Spleen (tissue), 11 donors: ENCODE measurements at regions not wholly inside any gene's neighbourhood (a gene's known extent, or its start where the extent isn't known, plus 50 kb on each side); places are given as distances from the start of the nearest gene placed in this dataset.

Experiments
- DNase-seq: peaks from one replicate; pipeline ENCODE4 v3.0.0-alpha.2; 2020
- H3K27ac ChIP-seq, 8 donors: fragments of 200-600 bp; sonication (generic) in 7 of 8; 1 replicate in 4 of 8; 2 replicates in 4 of 8; pipeline versions ENCODE4 v1.5.0 to v1.8.0; 2016 to 2021; ENCODE audit warnings: inconsistent platforms in 4 of 8, mild to moderate bottlenecking in 4 of 8, moderate library complexity in 1 of 8
- H3K27me3 ChIP-seq, 7 donors: fragments of 200-600 bp; sonication (generic) in 6 of 7; replicated peaks in 1 of 7; 1 replicate in 4 of 7; 2 replicates in 3 of 7; pipeline versions ENCODE4 v1.5.0 to v1.8.0; 2016 to 2021; ENCODE audit warnings: inconsistent platforms in 3 of 7, mild to moderate bottlenecking in 1 of 7
- H3K36me3 ChIP-seq, 6 donors: fragments of 200-600 bp; sonication (generic) in 5 of 6; 1 replicate in 4 of 6; 2 replicates in 2 of 6; pipeline versions ENCODE4 v1.5.0 to v1.8.0; 2016 to 2021; ENCODE audit warnings: inconsistent platforms in 2 of 6
- H3K4me1 ChIP-seq, 6 donors: fragments of 200-600 bp; sonication (generic) in 5 of 6; 1 replicate in 3 of 6; 2 replicates in 3 of 6; pipeline versions ENCODE4 v1.5.0 to v1.8.0; 2016 to 2021; ENCODE audit warnings: inconsistent platforms in 3 of 6
- H3K4me3 ChIP-seq, 8 donors: fragments of 200-600 bp; sonication (generic) in 7 of 8; 1 replicate in 4 of 8; 2 replicates in 4 of 8; pipeline versions ENCODE4 v1.5.0 to v1.8.0; 2016 to 2021; ENCODE audit warnings: inconsistent platforms in 4 of 8, mild to moderate bottlenecking in 4 of 8, moderate library complexity in 2 of 8
- H3K9me3 ChIP-seq, 8 donors: fragments of 200-600 bp; sonication (generic) in 7 of 8; 1 replicate in 4 of 8; 2 replicates in 4 of 8; pipeline versions ENCODE4 v1.5.0 to v1.8.0; 2016 to 2021; ENCODE audit warnings: inconsistent platforms in 4 of 8
- CTCF ChIP-seq, 11 experiments: fragments of 200-600 bp in 7 of 11; fragments of 450-650 bp in 4 of 11; sonication (generic) in 4 of 11; IDR thresholded peaks in 8 of 11; conservative IDR thresholded peaks in 3 of 11; 1 replicate in 7 of 11; 2 replicates in 4 of 11; pipeline versions ENCODE4 v1.4.0 to v1.8.0; 2016 to 2021; ENCODE audit warnings: antibody characterized with exemption in 11 of 11, inconsistent platforms in 4 of 11, mild to moderate bottlenecking in 1 of 11
- POLR2A ChIP-seq, 3 donors: fragments of 450-650 bp; IDR thresholded peaks; one replicate each; pipeline ENCODE4 v1.5.1; 2017; ENCODE audit warnings: antibody characterized with exemption in 3 of 3, mild to moderate bottlenecking in 1 of 3
- POLR2AphosphoS5 ChIP-seq, 3 donors: sonication (generic); formaldehyde crosslinking; IDR thresholded peaks; one replicate each; pipeline ENCODE4 v1.5.1; 2017; ENCODE audit warnings: antibody characterized with exemption in 3 of 3
- WGBS, 5 donors: extraction: QIAGEN DNeasy Blood & Tissue Kit in 3 of 5; methylation state at CpG; one replicate each; pipeline versions ENCODE4 v1.1.5 to v1.1.7; 2013 to 2018; 5-methylcytosine and 5-hydroxymethylcytosine counted together
- intact Hi-C: fragments of 100-400 bp; cut with DNase I; formaldehyde crosslinking; loops from one replicate; pipeline ENCODE4 v1.15.0; 2023; ENCODE audit warnings: low total_unique reads
- donor health status: healthy with polysubstance abuse.
- donor health status: DM: no; HTN: no; CAD: no; lungs with moderate emphysema.
- donor health status: DM: no; HTN: no; CAD: no.
- donor health status: Bipolar disorder and iron deficiency.
- donor health status: healthy.
- donor health status: DM: no; HTN: no; CAD: no.
- donor health status: DM: yes; HTN: yes; CAD: no.

GRCh38 chr6:40932953-40933352 is 106.1 kb downstream of the UNC5CL start:
- no peaks in the 10 kb centered on the region for H3K4me1 ChIP-seq
- intact Hi-C loops = no loop called here
- no peak for DNase-seq

GRCh38 chr6:40932366-40932765 is 106.7 kb downstream of the UNC5CL start:
- TF ChIP-seq POLR2A (IDR thresholded peaks at IDR 0.05) = no peak
- TF ChIP-seq POLR2AphosphoS5 (IDR thresholded peaks at IDR 0.05) = no peak
- TF ChIP-seq CTCF (IDR thresholded peaks at IDR 0.05 in 8 of 11, conservative IDR thresholded peaks at IDR 0.05 in 3 of 11) = no peak
- WGBS, 5 donors = 88 to 98% (median 90%) methylated on average over 2 of the region's 2 CpGs
- Histone ChIP-seq H3K36me3 (no peaks in the 10 kb centered on the region), H3K4me1 (no peaks in the 10 kb centered on the region), H3K27me3 (no peaks in the 10 kb centered on the region), H3K4me3 (no peak overlapping the region), H3K27ac (no peak overlapping the region), H3K9me3 (no peaks in the 10 kb centered on the region)
- no peak for DNase-seq
- intact Hi-C loops = no loop called here

More at GRCh38 chr6:40932953-40933352, 106.1 kb downstream of the UNC5CL start:
- Histone ChIP-seq H3K9me3 (no peaks in the 10 kb centered on the region), H3K27me3 (no peaks in the 10 kb centered on the region), H3K27ac (no peak overlapping the region), H3K36me3 (no peaks in the 10 kb centered on the region), H3K4me3 (no peak overlapping the region)
- WGBS, 5 donors = 94 to 95% (median 94%) methylated on average over 6 of the region's 6 CpGs
- TF ChIP-seq POLR2AphosphoS5 (IDR thresholded peaks at IDR 0.05) (no peak), POLR2A (IDR thresholded peaks at IDR 0.05) (no peak), CTCF (IDR thresholded peaks at IDR 0.05 in 8 of 11, conservative IDR thresholded peaks at IDR 0.05 in 3 of 11) (no peak)

- H3K9me3 ChIP-seq = no peaks in the 10 kb centered on the region
- TF ChIP-seq CTCF (IDR thresholded peaks at IDR 0.05 in 8 of 11, conservative IDR thresholded peaks at IDR 0.05 in 3 of 11) (no peak), POLR2AphosphoS5 (IDR thresholded peaks at IDR 0.05) (no peak), POLR2A (IDR thresholded peaks at IDR 0.05) (no peak)
- H3K4me1 ChIP-seq = no peaks in the 10 kb centered on the region
- H3K27me3 ChIP-seq = no peaks in the 10 kb centered on the region
- 50 to 64% (median 59%) methylated on average over 1 of the region's 1 CpG for WGBS, 5 donors
- intact Hi-C loops = no loop called here
- H3K36me3 ChIP-seq = no peaks in the 10 kb centered on the region
- no peak overlapping the region for H3K4me3 ChIP-seq
- H3K27ac ChIP-seq = no peak overlapping the region
- no peak for DNase-seq
These were observed 107.1 kb downstream of the UNC5CL start for GRCh38 chr6:40931931-40932330.

GRCh38 chr6:40930555-40930954 is 108.5 kb downstream of the UNC5CL start:
- DNase-seq = no peak
- no peak overlapping the region for H3K27ac ChIP-seq
- no peak for TF ChIP-seq POLR2AphosphoS5 (IDR thresholded peaks at IDR 0.05)
- 57 to 79% (median 72%) methylated on average over 3 of the region's 3 CpGs for WGBS, 5 donors
- H3K9me3 ChIP-seq = no peaks in the 10 kb centered on the region
- H3K4me3 ChIP-seq = no peak overlapping the region
- no peaks in the 10 kb centered on the region for H3K4me1 ChIP-seq
- H3K27me3 ChIP-seq = no peaks in the 10 kb centered on the region
- H3K36me3 ChIP-seq = no peaks in the 10 kb centered on the region
- intact Hi-C loops = no loop called here

- Histone ChIP-seq H3K4me1 (no peaks in the 10 kb centered on the region), H3K4me3 (no peak overlapping the region), H3K36me3 (no peaks in the 10 kb centered on the region), H3K9me3 (no peaks in the 10 kb centered on the region), H3K27ac (no peak overlapping the region), H3K27me3 (no peaks in the 10 kb centered on the region)
- intact Hi-C loops = no loop called here
- no peak for TF ChIP-seq POLR2A (IDR thresholded peaks at IDR 0.05)
- no peak for TF ChIP-seq POLR2AphosphoS5 (IDR thresholded peaks at IDR 0.05)
- no peak for TF ChIP-seq CTCF (IDR thresholded peaks at IDR 0.05 in 8 of 11, conservative IDR thresholded peaks at IDR 0.05 in 3 of 11)
- no peak for DNase-seq
- whole genome bisulfite sequencing, 5 donors = 82 to 97% (median 90%) methylated on average over 1 of the region's 1 CpG
These were observed 109.0 kb downstream of the UNC5CL start for GRCh38 chr6:40930045-40930444.
